GM20000 (cell line): ENCODE measurements at regions not wholly inside any gene's neighbourhood (a gene's known extent, or its start where the extent isn't known, plus 50 kb on each side); places are given as distances from the start of the nearest gene placed in this dataset.
"Not testable (repeated sequence)": the region's sequence is repeated elsewhere in the genome, so short reads cannot be mapped to it uniquely, and the experiment has no call there.

Experiments used
- DNase-seq: peaks from one replicate; pipeline ENCODE4 v3.0.0; 2012; ENCODE audit warnings: low spot score
- TF ChIP-seq, protein P1 (sequence below): IDR thresholded peaks from 2 replicates; pipeline ENCODE4 v1.5.1; 2012; ENCODE audit warnings: mild to moderate bottlenecking, control low read depth; ENCODE audit errors: extremely low read depth, missing control alignments

DNA sequence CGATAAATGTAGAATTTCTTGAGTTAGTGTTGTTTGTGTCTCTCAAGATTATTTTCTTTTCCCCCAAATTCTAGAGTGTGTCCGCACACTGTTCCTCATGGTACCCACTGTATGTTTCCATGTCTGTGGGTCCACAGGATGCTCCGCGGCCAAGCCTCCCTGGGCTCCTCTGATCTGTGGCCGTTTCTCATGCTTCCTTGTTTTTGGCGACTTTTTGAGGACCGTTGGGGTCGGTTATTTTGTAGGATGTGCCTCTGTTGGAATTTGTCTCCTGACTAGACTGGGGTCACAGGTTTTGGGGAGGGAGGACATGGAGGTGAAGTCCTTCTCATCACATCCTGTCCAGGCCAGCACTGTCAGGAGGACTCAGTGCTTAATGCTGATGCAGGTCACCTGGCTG is 140.0 kb downstream of the LAT start:
- DNase-seq, result no peak
- TF ChIP-seq, protein P1, sequence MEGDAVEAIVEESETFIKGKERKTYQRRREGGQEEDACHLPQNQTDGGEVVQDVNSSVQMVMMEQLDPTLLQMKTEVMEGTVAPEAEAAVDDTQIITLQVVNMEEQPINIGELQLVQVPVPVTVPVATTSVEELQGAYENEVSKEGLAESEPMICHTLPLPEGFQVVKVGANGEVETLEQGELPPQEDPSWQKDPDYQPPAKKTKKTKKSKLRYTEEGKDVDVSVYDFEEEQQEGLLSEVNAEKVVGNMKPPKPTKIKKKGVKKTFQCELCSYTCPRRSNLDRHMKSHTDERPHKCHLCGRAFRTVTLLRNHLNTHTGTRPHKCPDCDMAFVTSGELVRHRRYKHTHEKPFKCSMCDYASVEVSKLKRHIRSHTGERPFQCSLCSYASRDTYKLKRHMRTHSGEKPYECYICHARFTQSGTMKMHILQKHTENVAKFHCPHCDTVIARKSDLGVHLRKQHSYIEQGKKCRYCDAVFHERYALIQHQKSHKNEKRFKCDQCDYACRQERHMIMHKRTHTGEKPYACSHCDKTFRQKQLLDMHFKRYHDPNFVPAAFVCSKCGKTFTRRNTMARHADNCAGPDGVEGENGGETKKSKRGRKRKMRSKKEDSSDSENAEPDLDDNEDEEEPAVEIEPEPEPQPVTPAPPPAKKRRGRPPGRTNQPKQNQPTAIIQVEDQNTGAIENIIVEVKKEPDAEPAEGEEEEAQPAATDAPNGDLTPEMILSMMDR, result no peak

- DNase-seq, result not testable (repeated sequence)
These were observed 139.3 kb downstream of the LAT start for GRCh38 chr16:29124162-29124561.

GRCh38 chr16:29120680-29121079 is 135.8 kb downstream of the LAT start:
- not testable (repeated sequence) for DNase-seq

DNA sequence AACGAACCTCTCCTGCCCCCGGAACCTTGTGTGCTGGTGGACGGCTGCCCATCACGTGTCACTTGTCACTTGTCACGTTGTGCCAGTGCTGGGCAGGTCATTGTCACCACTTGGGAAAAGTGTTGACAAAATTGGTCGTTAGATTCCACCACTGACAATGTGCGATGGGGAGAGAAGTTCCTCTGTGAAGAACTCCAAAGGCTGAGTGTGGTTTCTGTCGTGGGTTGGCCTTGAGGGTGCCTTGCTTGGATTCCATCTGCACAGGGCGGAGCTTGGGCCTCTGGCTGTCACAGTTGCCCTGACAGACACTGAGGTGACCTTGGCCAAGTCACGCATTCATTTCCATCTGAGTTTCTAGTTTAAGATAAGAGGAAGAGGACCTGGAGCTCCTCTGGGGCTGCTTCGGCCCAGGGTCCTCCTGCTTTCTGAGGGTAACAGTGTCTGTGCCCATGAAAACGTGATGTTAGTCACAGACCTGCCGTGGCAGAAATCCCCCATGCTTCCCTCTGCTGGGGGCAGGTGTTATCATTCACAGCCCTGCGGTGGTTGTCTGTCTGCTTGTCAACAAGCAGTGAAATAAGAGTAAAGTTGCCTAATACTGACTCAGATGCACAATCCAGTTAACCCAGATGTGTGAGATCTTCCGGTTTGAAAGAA is 133.6 kb downstream of the LAT start:
- DNase-seq, result not testable (repeated sequence)

DNA sequence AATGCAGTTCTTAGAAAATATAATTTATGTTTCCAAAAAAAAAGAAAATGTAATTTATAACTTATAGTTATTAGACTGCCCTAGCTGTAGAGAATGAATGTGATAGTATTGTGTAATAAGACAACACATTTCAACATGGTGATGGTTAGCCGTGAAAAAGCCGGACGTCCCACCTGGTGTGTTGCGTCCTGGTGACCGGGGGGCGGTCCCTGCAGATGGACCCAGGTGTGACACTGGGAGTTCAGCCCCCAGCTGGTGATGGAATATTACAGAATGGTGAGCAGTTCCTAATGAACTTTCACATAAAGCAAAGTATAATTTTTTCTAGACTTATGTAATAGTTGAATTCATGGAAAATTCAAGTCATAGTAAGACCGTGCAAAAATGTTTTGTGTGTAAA is 132.8 kb downstream of the LAT start:
- no peak for DNase-seq
- TF ChIP-seq, protein P1, result no peak

DNA sequence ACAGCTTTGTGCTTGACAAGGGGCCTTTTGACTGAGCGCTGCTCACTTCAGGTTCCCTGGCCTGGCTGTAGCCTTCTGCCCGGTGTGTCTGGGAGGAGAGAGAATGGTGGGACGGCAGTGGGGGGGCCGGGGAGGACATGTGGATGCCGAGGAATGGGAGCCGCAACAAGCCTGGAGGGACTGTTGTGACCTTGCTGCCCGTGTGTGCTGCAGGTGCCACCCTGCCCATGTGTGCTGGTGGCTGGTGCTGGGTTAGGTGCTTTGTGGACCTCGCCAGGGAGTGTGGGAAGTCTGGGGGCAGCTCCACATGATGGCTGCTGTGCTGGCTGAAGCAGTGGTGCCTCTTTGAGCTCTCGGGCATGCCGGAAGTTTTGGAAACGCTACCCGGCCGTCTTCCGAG is 132.1 kb downstream of the LAT start:
- no peak for DNase-seq
- TF ChIP-seq, protein P1, result no peak

GRCh38 chr16:29116207-29116606 is 131.4 kb downstream of the LAT start:
- DNase-seq, result not testable (repeated sequence)

DNA sequence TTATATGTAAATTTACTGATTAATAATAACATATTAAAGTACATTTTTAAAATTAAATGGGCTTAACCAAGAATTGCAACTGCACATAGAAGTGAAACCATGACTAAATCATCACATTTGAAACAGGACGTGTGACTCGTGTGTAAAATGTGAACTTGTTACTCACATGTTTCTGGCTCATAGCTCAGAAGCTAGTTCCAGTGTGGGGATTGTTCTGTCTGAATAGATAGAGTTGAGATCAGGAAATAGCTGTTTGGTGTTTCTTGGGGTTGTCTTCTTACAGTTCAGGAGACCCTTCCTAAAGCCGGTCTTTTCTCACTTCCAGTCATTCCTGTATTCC is 130.9 kb downstream of the LAT start:
- DNase-seq, result not testable (repeated sequence)

DNA sequence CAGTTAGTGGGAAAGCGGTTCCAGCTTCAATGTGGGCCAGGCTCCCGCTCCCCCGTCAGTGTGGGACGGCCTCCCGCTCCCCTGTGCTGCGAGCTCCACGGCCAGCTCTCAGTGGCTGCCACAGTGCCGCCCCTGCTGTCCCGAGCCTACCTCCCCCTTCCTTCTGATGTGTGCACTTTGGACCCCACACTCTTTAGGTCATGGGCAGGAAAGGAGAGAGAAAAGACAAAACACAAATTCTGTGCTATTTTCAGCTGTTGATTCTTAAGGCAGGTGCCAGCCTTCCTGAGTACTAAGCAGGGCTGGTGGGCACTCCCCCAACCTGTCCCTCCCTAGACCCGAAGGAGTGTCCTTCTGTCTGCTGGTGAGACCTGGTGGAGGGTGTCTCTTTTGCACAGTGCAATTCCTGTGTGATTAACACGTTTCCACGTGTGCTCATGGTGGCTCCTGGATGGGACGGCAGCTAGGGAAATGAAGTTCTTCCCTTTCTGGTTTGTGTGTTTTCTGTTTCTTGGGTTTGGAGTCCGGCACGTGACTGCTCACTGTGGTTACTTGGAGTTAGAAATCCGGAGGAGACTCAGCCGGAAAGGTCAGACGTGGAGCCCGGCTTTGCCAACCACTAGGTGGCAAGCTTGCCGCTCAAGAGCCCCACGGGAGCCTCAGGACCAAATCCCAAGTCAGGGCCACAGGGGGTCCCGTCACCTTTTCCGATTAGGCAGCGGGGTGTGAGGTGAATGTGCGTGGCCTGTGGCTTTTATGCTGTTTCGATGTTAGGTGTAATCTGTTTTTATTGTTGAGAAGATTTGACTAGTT is 130.3 kb downstream of the LAT start:
- not testable (repeated sequence) for DNase-seq

- TF ChIP-seq, protein P1, result no peak
- DNase-seq, result no peak
These were observed 129.7 kb downstream of the LAT start for GRCh38 chr16:29114574-29114973.

DNA sequence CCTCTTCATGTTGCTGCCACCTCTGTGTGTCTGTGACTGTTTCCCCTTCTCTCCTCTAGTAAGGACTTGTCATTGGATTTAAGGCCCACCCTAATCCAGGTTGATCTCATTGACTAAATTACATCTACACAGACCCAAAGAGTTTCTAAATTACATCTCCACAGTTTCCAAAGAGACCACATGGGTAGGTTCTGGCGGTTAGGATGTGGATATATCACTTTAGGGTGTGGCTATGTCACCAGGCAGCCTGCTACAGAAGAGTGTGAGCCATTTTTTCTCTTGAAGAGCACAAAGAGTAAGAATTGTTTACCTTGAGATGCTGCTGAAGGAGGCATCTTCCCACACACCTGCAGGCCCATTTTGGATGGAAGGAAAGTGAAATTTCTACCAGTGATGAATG is 128.6 kb downstream of the LAT start:
- DNase-seq, result not testable (repeated sequence)
